Left ventricle myocardium inferior (tissue), 1 donor: ENCODE measurements at regions not wholly inside any gene's neighbourhood (a gene's known extent, or its start where the extent isn't known, plus 50 kb on each side); places are given as distances from the start of the nearest gene placed in this dataset.

Source experiments
- DNase-seq: peaks from one replicate; pipeline ENCODE4 v3.0.0-alpha.2; 2020
- H3K27ac ChIP-seq: fragments of 200-600 bp; replicated peaks from 2 replicates; pipeline ENCODE4 v1.8.0; 2021
- H3K27me3 ChIP-seq: fragments of 200-600 bp; 2 replicates; pipeline ENCODE4 v1.8.0; 2021; ENCODE audit warnings: low read depth
- H3K36me3 ChIP-seq: fragments of 200-600 bp; 2 replicates; pipeline ENCODE4 v1.8.0; 2021
- H3K4me1 ChIP-seq: fragments of 200-600 bp; 2 replicates; pipeline ENCODE4 v1.8.0; 2021
- H3K4me3 ChIP-seq: fragments of 200-600 bp; 2 replicates; pipeline ENCODE4 v1.8.0; 2021; ENCODE audit warnings: mild to moderate bottlenecking, moderate library complexity
- H3K9me3 ChIP-seq: fragments of 200-600 bp; replicated peaks from 2 replicates; pipeline ENCODE4 v1.8.0; 2021
- CTCF ChIP-seq: fragments of 200-600 bp; IDR thresholded peaks from 2 replicates; pipeline ENCODE4 v1.8.0; 2021; ENCODE audit warnings: antibody characterized with exemption, mild to moderate bottlenecking, borderline replicate concordance
- intact Hi-C: fragments of 100-400 bp; cut with micrococcal nuclease; formaldehyde crosslinking; loops from one replicate; pipeline ENCODE4 v1.11.0; 2022
- donor health status: DM: no; HTN: yes; CAD: no; lungs with severe emphysema.

GRCh38 chr5:154607746-154608145 lies 129.7 kb upstream of the HAND1 start:
- Histone ChIP-seq H3K9me3 (no peaks in the 10 kb centered on the region), H3K27ac (no peak overlapping the region), H3K4me1 (peaks cover 13% of the 10 kb centered on the region), H3K27me3 (peaks cover 79% of the 10 kb centered on the region), H3K36me3 (no peaks in the 10 kb centered on the region), H3K4me3 (no peak overlapping the region)
- TF ChIP-seq CTCF = no peak
- DNase-seq = no peak
- intact Hi-C loops = loop anchor here (5.0 kb wide), 1 partner anchor 140 kb away; no protein-coding TSS in a partner anchor

GRCh38 chr5:154606246-154606645 lies 128.2 kb upstream of the HAND1 start:
- Histone ChIP-seq H3K9me3 (no peaks in the 10 kb centered on the region), H3K36me3 (no peaks in the 10 kb centered on the region), H3K27ac (no peak overlapping the region), H3K4me1 (peaks cover 11% of the 10 kb centered on the region), H3K27me3 (peaks cover 66% of the 10 kb centered on the region), H3K4me3 (no peak overlapping the region)
- TF ChIP-seq CTCF = no peak
- intact Hi-C loops = loop anchor here (5.0 kb wide), 1 partner anchor 139 kb away; no protein-coding TSS in a partner anchor
- DNase-seq = no peak

GRCh38 chr5:154603953-154604679 lies 126.1 kb upstream of the HAND1 start:
- Histone ChIP-seq H3K4me3 (peak overlapping the region; percentile 47), H3K9me3 (no peaks in the 10 kb centered on the region), H3K27ac (no peak overlapping the region), H3K36me3 (no peaks in the 10 kb centered on the region), H3K27me3 (peaks cover 59% of the 10 kb centered on the region), H3K4me1 (no peaks in the 10 kb centered on the region)
- peak; percentile 29 for DNase-seq
- intact Hi-C loops = no loop called here
- no peak for TF ChIP-seq CTCF

GRCh38 chr5:154603485-154603884 lies 125.5 kb upstream of the HAND1 start:
- Histone ChIP-seq H3K27ac (no peak overlapping the region), H3K36me3 (no peaks in the 10 kb centered on the region), H3K4me3 (peak overlapping the region; percentile 47), H3K9me3 (no peaks in the 10 kb centered on the region), H3K4me1 (no peaks in the 10 kb centered on the region), H3K27me3 (peaks cover 59% of the 10 kb centered on the region)
- no peak for DNase-seq
- intact Hi-C loops = no loop called here
- no peak for TF ChIP-seq CTCF

GRCh38 chr5:154603011-154603410 lies 125.0 kb upstream of the HAND1 start:
- intact Hi-C loops = no loop called here
- Histone ChIP-seq H3K27me3 (peaks cover 57% of the 10 kb centered on the region), H3K4me3 (no peak overlapping the region), H3K27ac (no peak overlapping the region), H3K4me1 (no peaks in the 10 kb centered on the region), H3K9me3 (no peaks in the 10 kb centered on the region), H3K36me3 (no peaks in the 10 kb centered on the region)
- no peak for DNase-seq
- no peak for TF ChIP-seq CTCF
